ENCODE measurements at regions not wholly inside any gene's neighbourhood (a gene's known extent, or its start where the extent isn't known, plus 50 kb on each side); places are given as distances from the start of the nearest gene placed in this dataset.

DNA sequence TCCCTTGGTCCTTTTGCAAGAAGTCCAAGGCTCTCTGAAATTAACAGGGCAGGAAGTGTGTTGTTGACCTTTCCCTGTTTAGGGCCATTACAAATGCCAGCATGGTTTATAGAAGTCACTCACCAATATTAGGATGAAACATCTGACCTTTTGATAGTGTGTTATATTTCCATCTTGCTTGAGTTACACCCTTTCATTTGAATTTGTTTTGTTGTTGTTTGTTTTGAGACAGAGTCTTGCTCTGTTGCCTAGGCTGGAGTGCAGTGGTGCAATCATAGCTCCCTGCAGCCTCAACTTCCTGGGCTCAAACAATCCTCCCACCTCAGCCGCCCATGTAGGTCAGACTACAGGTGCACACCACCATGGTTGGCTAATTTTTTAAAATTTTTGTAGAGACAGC, 241.1 kb upstream of the USP9Y start:
- no peak for TF ChIP-seq POLR2A (IDR thresholded peaks at IDR 0.05)
- TF ChIP-seq, protein P1, sequence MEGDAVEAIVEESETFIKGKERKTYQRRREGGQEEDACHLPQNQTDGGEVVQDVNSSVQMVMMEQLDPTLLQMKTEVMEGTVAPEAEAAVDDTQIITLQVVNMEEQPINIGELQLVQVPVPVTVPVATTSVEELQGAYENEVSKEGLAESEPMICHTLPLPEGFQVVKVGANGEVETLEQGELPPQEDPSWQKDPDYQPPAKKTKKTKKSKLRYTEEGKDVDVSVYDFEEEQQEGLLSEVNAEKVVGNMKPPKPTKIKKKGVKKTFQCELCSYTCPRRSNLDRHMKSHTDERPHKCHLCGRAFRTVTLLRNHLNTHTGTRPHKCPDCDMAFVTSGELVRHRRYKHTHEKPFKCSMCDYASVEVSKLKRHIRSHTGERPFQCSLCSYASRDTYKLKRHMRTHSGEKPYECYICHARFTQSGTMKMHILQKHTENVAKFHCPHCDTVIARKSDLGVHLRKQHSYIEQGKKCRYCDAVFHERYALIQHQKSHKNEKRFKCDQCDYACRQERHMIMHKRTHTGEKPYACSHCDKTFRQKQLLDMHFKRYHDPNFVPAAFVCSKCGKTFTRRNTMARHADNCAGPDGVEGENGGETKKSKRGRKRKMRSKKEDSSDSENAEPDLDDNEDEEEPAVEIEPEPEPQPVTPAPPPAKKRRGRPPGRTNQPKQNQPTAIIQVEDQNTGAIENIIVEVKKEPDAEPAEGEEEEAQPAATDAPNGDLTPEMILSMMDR (IDR thresholded peaks at IDR 0.05), result no peak
